Stimulated activated naive CD4-positive, alpha-beta T cell (primary cell): ENCODE measurements at regions not wholly inside any gene's neighbourhood (a gene's known extent, or its start where the extent isn't known, plus 50 kb on each side); places are given as distances from the start of the nearest gene placed in this dataset.

Experiments used
- DNase-seq, 6 experiments: peaks; one replicate each; lab custom pipeline; 2025; lab: John Stamatoyannopoulos, UW

GRCh38 chr1:193346085-193346484 lies 159.7 kb upstream of the B3GALT2 start:
- DNase-seq: no peak

- DNase-seq: no peak
Observed at GRCh38 chr1:193342811-193343210, 156.4 kb upstream of the B3GALT2 start.

- no peak for DNase-seq
Observed at GRCh38 chr1:193340331-193340730, 153.9 kb upstream of the B3GALT2 start.

- no peak for DNase-seq
Observed at GRCh38 chr1:193339401-193339800, 153.0 kb upstream of the B3GALT2 start.

- DNase-seq: no peak
Observed at GRCh38 chr1:193338194-193338593, 151.8 kb upstream of the B3GALT2 start.

- DNase-seq: no peak
Observed at GRCh38 chr1:193335806-193336428, 149.5 kb upstream of the B3GALT2 start.

- DNase-seq: no peak
Observed at GRCh38 chr1:193333166-193333565, 146.8 kb upstream of the B3GALT2 start.

- DNase-seq: no peak
Observed at GRCh38 chr1:193326296-193326695, 139.9 kb upstream of the B3GALT2 start.

GRCh38 chr1:193325771-193326170 lies 139.4 kb upstream of the B3GALT2 start:
- no peak for DNase-seq

GRCh38 chr1:193325042-193325441 lies 138.6 kb upstream of the B3GALT2 start:
- no peak for DNase-seq

GRCh38 chr1:193322211-193322610 lies 135.8 kb upstream of the B3GALT2 start:
- no peak for DNase-seq

- DNase-seq: no peak
Observed at GRCh38 chr1:193321242-193321840, 134.9 kb upstream of the B3GALT2 start.

GRCh38 chr1:193320270-193320669 lies 133.9 kb upstream of the B3GALT2 start:
- DNase-seq: no peak

- no peak for DNase-seq
Observed at GRCh38 chr1:193318347-193318746, 131.9 kb upstream of the B3GALT2 start.

- DNase-seq: no peak
Observed at GRCh38 chr1:193313354-193314140, 127.1 kb upstream of the B3GALT2 start.

- DNase-seq: no peak
Observed at GRCh38 chr1:193312432-193312831, 126.0 kb upstream of the B3GALT2 start.

- DNase-seq: no peak
Observed at GRCh38 chr1:193311226-193311948, 125.0 kb upstream of the B3GALT2 start.

GRCh38 chr1:193310564-193310963 lies 124.2 kb upstream of the B3GALT2 start:
- no peak for DNase-seq

- DNase-seq: no peak
Observed at GRCh38 chr1:193309936-193310475, 123.6 kb upstream of the B3GALT2 start.

GRCh38 chr1:193308438-193308837 lies 122.0 kb upstream of the B3GALT2 start:
- DNase-seq: no peak

- DNase-seq: no peak
Observed at GRCh38 chr1:193306430-193306829, 120.0 kb upstream of the B3GALT2 start.
